ENCODE measurements at regions not wholly inside any gene's neighbourhood (a gene's known extent, or its start where the extent isn't known, plus 50 kb on each side); places are given as distances from the start of the nearest gene placed in this dataset.

DNA sequence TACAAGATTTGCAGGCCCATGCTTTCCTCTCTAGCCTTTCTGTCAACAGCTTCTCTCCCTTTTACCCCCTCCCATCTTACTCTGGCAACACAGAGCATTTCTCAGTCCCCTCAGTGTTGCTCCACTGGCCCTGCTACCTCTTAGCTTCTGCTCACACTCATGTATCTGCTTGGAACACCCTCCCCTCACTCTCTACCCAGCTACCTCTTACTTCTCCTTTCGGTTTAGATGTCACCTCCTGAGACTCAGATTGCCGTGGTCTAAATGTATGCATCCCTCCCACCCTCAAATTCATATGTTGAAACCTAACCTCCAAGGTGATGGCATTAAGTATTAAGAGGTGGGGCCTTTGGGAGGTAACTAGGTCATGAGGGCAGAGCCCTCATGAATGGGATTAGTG is 80.1 kb downstream of the FOXD2 start:
- H3K36me3 ChIP-seq (ENCODE audit: low read depth) = no peaks in the 10 kb centered on the region
- H2AFZ ChIP-seq = no peak overlapping the region
- ChIA-PET CTCF (no interaction called here), POLR2A (ENCODE audit: unreplicated experiment) (interaction anchor here (0.6 kb wide), 1 partner anchor 18 kb away, joined by 3 read pairs; no protein-coding TSS in a partner anchor)
- no peaks in the 10 kb centered on the region for H3K9me3 ChIP-seq (ENCODE audit: insufficient read depth, low read depth)
- no peaks in the 10 kb centered on the region for H4K20me1 ChIP-seq (ENCODE audit: insufficient read depth)
- intact Hi-C loops (cut with micrococcal nuclease; ENCODE audit: unreplicated experiment) = no loop called here
- H3K27me3 ChIP-seq (ENCODE audit: insufficient read depth, low read depth) = no peaks in the 10 kb centered on the region
- no peak overlapping the region for H3K27ac ChIP-seq
- no TSS peak for BruUV-seq (replicated peaks)
- no peaks in the 10 kb centered on the region for H3K4me1 ChIP-seq (replicated peaks; ENCODE audit: insufficient read depth)
- no peak overlapping the region for H3K4me2 ChIP-seq
- no peaks in the 10 kb centered on the region for H3K79me2 ChIP-seq (ENCODE audit: low read depth)
- no peaks in the 10 kb centered on the region for H3F3A ChIP-seq (ENCODE audit: insufficient read depth, low read depth)
- TF ChIP-seq EZH2 (IDR thresholded peaks at IDR 0.05; ENCODE audit: low read depth) = no peak
- TF ChIP-seq, protein P1, sequence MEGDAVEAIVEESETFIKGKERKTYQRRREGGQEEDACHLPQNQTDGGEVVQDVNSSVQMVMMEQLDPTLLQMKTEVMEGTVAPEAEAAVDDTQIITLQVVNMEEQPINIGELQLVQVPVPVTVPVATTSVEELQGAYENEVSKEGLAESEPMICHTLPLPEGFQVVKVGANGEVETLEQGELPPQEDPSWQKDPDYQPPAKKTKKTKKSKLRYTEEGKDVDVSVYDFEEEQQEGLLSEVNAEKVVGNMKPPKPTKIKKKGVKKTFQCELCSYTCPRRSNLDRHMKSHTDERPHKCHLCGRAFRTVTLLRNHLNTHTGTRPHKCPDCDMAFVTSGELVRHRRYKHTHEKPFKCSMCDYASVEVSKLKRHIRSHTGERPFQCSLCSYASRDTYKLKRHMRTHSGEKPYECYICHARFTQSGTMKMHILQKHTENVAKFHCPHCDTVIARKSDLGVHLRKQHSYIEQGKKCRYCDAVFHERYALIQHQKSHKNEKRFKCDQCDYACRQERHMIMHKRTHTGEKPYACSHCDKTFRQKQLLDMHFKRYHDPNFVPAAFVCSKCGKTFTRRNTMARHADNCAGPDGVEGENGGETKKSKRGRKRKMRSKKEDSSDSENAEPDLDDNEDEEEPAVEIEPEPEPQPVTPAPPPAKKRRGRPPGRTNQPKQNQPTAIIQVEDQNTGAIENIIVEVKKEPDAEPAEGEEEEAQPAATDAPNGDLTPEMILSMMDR (conservative IDR thresholded peaks at IDR 0.05) = no peak
- no peak overlapping the region for H3K4me3 ChIP-seq
- DNase-seq = no peak
- no peaks in the 10 kb centered on the region for H3K9me2 ChIP-seq (ENCODE audit: insufficient read depth)

DNA sequence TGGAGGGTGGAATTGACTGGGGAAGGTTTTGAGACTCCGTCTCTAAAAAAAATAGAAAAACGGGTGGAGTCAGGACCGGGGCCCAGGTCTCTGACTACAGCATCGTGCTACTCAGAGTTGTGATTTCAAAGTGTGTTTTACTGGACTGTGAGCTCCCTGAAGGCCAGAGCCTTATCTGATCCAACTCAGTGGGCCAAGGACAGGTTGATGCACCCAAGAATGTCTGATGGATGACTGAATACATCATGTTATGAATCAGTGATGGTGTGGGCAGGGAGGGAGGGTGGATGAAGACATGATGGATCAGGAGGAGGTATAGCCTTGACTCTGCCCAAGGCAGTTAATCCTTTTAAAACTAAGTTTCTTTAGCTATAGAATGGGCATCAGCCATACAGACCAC is 81.6 kb downstream of the FOXD2 start:
- POLR2A ChIA-PET (ENCODE audit: unreplicated experiment) = no interaction called here
- BruUV-seq (replicated peaks) = no TSS peak
- Histone ChIP-seq H3K4me1 (replicated peaks; ENCODE audit: insufficient read depth) (no peaks in the 10 kb centered on the region), H3F3A (ENCODE audit: insufficient read depth, low read depth) (no peaks in the 10 kb centered on the region), H2AFZ (no peak overlapping the region), H3K4me3 (no peak overlapping the region), H3K4me2 (no peak overlapping the region), H3K27ac (no peak overlapping the region), H3K9me2 (ENCODE audit: insufficient read depth) (no peaks in the 10 kb centered on the region), H3K36me3 (ENCODE audit: low read depth) (no peaks in the 10 kb centered on the region), H4K20me1 (ENCODE audit: insufficient read depth) (no peaks in the 10 kb centered on the region), H3K27me3 (ENCODE audit: insufficient read depth, low read depth) (no peaks in the 10 kb centered on the region), H3K79me2 (ENCODE audit: low read depth) (no peaks in the 10 kb centered on the region), H3K9me3 (ENCODE audit: insufficient read depth, low read depth) (no peaks in the 10 kb centered on the region)
- intact Hi-C loops (cut with micrococcal nuclease; ENCODE audit: unreplicated experiment) = no loop called here
- CTCF ChIA-PET = no interaction called here
- TF ChIP-seq, protein P1 (conservative IDR thresholded peaks at IDR 0.05) = no peak
- no peak for TF ChIP-seq EZH2 (IDR thresholded peaks at IDR 0.05; ENCODE audit: low read depth)
- DNase-seq = no peak

GRCh38 chr1:47519971-47520370 is 82.1 kb downstream of the FOXD2 start:
- intact Hi-C loops (cut with micrococcal nuclease; ENCODE audit: unreplicated experiment) = no loop called here
- H3K4me3 ChIP-seq = no peak overlapping the region
- no peaks in the 10 kb centered on the region for H3K27me3 ChIP-seq (ENCODE audit: insufficient read depth, low read depth)
- ChIA-PET CTCF (no interaction called here), POLR2A (ENCODE audit: unreplicated experiment) (no interaction called here)
- TF ChIP-seq, protein P1 (conservative IDR thresholded peaks at IDR 0.05) = no peak
- no peak for TF ChIP-seq EZH2 (IDR thresholded peaks at IDR 0.05; ENCODE audit: low read depth)
- no peaks in the 10 kb centered on the region for H3F3A ChIP-seq (ENCODE audit: insufficient read depth, low read depth)
- H3K9me2 ChIP-seq (ENCODE audit: insufficient read depth) = no peaks in the 10 kb centered on the region
- H4K20me1 ChIP-seq (ENCODE audit: insufficient read depth) = no peaks in the 10 kb centered on the region
- H3K36me3 ChIP-seq (ENCODE audit: low read depth) = no peaks in the 10 kb centered on the region
- no peak overlapping the region for H3K27ac ChIP-seq
- BruUV-seq (replicated peaks) = no TSS peak
- DNase-seq = no peak
- H3K4me2 ChIP-seq = no peak overlapping the region
- H3K9me3 ChIP-seq (ENCODE audit: insufficient read depth, low read depth) = no peaks in the 10 kb centered on the region
- H2AFZ ChIP-seq = no peak overlapping the region
- H3K4me1 ChIP-seq (replicated peaks; ENCODE audit: insufficient read depth) = no peaks in the 10 kb centered on the region
- no peaks in the 10 kb centered on the region for H3K79me2 ChIP-seq (ENCODE audit: low read depth)
